Sigmoid colon (tissue), 6 donors: ENCODE measurements at regions not wholly inside any gene's neighbourhood (a gene's known extent, or its start where the extent isn't known, plus 50 kb on each side); places are given as distances from the start of the nearest gene placed in this dataset.

ENCODE experiments used
- DNase-seq: peaks from one replicate; pipeline ENCODE4 v3.0.0-alpha.2; 2019
- H3K27ac ChIP-seq, 4 donors: fragments of 200-600 bp; sonication (generic); one replicate each; pipeline ENCODE4 v1.5.1; 2016 to 2019; ENCODE audit warnings: mild to moderate bottlenecking in 1 of 4
- H3K27me3 ChIP-seq, 3 donors: fragments of 200-600 bp; sonication (generic); one replicate each; pipeline ENCODE4 v1.5.1; 2019; ENCODE audit warnings: mild to moderate bottlenecking in 1 of 3
- H3K36me3 ChIP-seq, 4 donors: fragments of 200-600 bp; sonication (generic); one replicate each; pipeline ENCODE4 v1.5.1; 2016 to 2019
- H3K4me1 ChIP-seq, 4 donors: fragments of 200-600 bp; sonication (generic); one replicate each; pipeline ENCODE4 v1.5.1; 2017 to 2019
- H3K4me3 ChIP-seq, 4 donors: fragments of 200-600 bp; sonication (generic); one replicate each; pipeline ENCODE4 v1.5.1; 2017 to 2019; ENCODE audit warnings: mild to moderate bottlenecking in 2 of 4, moderate library complexity in 1 of 4
- H3K9me3 ChIP-seq, 4 donors: fragments of 200-600 bp in 3 of 4; sonication (generic) in 3 of 4; one replicate each; pipeline versions ENCODE4 v1.5.1 to v1.6.1; 2013 to 2019
- CTCF ChIP-seq, 4 experiments: fragments of 450-650 bp in 3 of 4; fragments of 200-600 bp in 1 of 4; IDR thresholded peaks; one replicate each; pipeline ENCODE4 v1.5.1; 2016 to 2019; ENCODE audit warnings: antibody characterized with exemption in 4 of 4, mild to moderate bottlenecking in 3 of 4, moderate library complexity in 2 of 4
- EP300 ChIP-seq, 4 donors: sonication (generic); formaldehyde crosslinking; IDR thresholded peaks; one replicate each; pipeline ENCODE4 v1.6.1; 2017; ENCODE audit warnings: antibody characterized with exemption in 4 of 4
- POLR2A ChIP-seq, 2 donors: fragments of 450-650 bp; IDR thresholded peaks; one replicate each; pipeline ENCODE4 v1.6.1; 2016; ENCODE audit warnings: antibody characterized with exemption in 2 of 2, mild to moderate bottlenecking in 2 of 2, moderate library complexity in 2 of 2
- POLR2AphosphoS5 ChIP-seq, 4 donors: sonication (generic); formaldehyde crosslinking; IDR thresholded peaks; one replicate each; pipeline ENCODE4 v1.6.1; 2017; ENCODE audit warnings: antibody characterized with exemption in 4 of 4
- WGBS, 2 donors: extraction: QIAGEN DNeasy Blood & Tissue Kit; methylation state at CpG; one replicate each; pipeline ENCODE4 v1.1.7; 2013; 5-methylcytosine and 5-hydroxymethylcytosine counted together
- intact Hi-C: fragments of 100-400 bp; cut with DNase I; formaldehyde crosslinking; loops from one replicate; pipeline ENCODE4 v1.15.1; 2023
- donor health status: healthy with polysubstance abuse.
- donor health status: healthy.

- no peak overlapping the region for H3K27ac ChIP-seq
- H3K9me3 ChIP-seq: no peaks in the 10 kb centered on the region
- no peaks in the 10 kb centered on the region for H3K4me1 ChIP-seq
- no peaks in the 10 kb centered on the region for H3K27me3 ChIP-seq
- no peak for TF ChIP-seq POLR2A (IDR thresholded peaks at IDR 0.05)
- TF ChIP-seq CTCF (IDR thresholded peaks at IDR 0.05): no peak
- TF ChIP-seq EP300 (IDR thresholded peaks at IDR 0.05): no peak
- no peak for TF ChIP-seq POLR2AphosphoS5 (IDR thresholded peaks at IDR 0.05)
- WGBS, 2 donors: 91 to 92% methylated on average over 5 of the region's 5 CpGs
- intact Hi-C loops: no loop called here
- no peak for DNase-seq
- no peak overlapping the region for H3K4me3 ChIP-seq
- no peaks in the 10 kb centered on the region for H3K36me3 ChIP-seq
Measured at GRCh38 chr15:81785679-81786078, 260.1 kb downstream of the MEX3B start.

GRCh38 chr15:81785181-81785580 is 260.6 kb downstream of the MEX3B start:
- Histone ChIP-seq H3K4me3 (no peak overlapping the region), H3K4me1 (no peaks in the 10 kb centered on the region), H3K27me3 (no peaks in the 10 kb centered on the region), H3K36me3 (no peaks in the 10 kb centered on the region), H3K9me3 (no peaks in the 10 kb centered on the region), H3K27ac (no peak overlapping the region)
- 72 to 76% methylated on average over 4 of the region's 4 CpGs for WGBS, 2 donors
- no peak for TF ChIP-seq POLR2A (IDR thresholded peaks at IDR 0.05)
- DNase-seq: no peak
- intact Hi-C loops: no loop called here

GRCh38 chr15:81784751-81785150 is 261.1 kb downstream of the MEX3B start:
- no peaks in the 10 kb centered on the region for H3K27me3 ChIP-seq
- TF ChIP-seq POLR2A (IDR thresholded peaks at IDR 0.05) (no peak), EP300 (IDR thresholded peaks at IDR 0.05) (no peak), CTCF (IDR thresholded peaks at IDR 0.05) (no peak)
- no peak overlapping the region for H3K27ac ChIP-seq
- no peaks in the 10 kb centered on the region for H3K9me3 ChIP-seq
- H3K36me3 ChIP-seq: no peaks in the 10 kb centered on the region
- no peak overlapping the region for H3K4me3 ChIP-seq
- intact Hi-C loops: no loop called here
- WGBS, 2 donors: 83 to 84% methylated on average over 6 of the region's 6 CpGs
- DNase-seq: no peak
- H3K4me1 ChIP-seq: no peaks in the 10 kb centered on the region

- Histone ChIP-seq H3K27me3 (no peaks in the 10 kb centered on the region), H3K27ac (no peak overlapping the region), H3K4me3 (no peak overlapping the region), H3K4me1 (no peaks in the 10 kb centered on the region), H3K9me3 (no peaks in the 10 kb centered on the region), H3K36me3 (no peaks in the 10 kb centered on the region)
- TF ChIP-seq EP300 (IDR thresholded peaks at IDR 0.05) (no peak), CTCF (IDR thresholded peaks at IDR 0.05) (no peak), POLR2AphosphoS5 (IDR thresholded peaks at IDR 0.05) (no peak), POLR2A (IDR thresholded peaks at IDR 0.05) (no peak)
- WGBS, 2 donors: 86 to 89% methylated on average over 3 of the region's 3 CpGs
- intact Hi-C loops: no loop called here
- DNase-seq: no peak
Measured at GRCh38 chr15:81783586-81783985, 262.2 kb downstream of the MEX3B start.

GRCh38 chr15:81783076-81783475 is 262.7 kb downstream of the MEX3B start:
- Histone ChIP-seq H3K9me3 (no peaks in the 10 kb centered on the region), H3K4me3 (no peak overlapping the region), H3K36me3 (no peaks in the 10 kb centered on the region), H3K27me3 (no peaks in the 10 kb centered on the region), H3K27ac (no peak overlapping the region), H3K4me1 (no peaks in the 10 kb centered on the region)
- DNase-seq: no peak
- WGBS, 2 donors: 74 to 83% methylated on average over 5 of the region's 5 CpGs
- intact Hi-C loops: no loop called here
- TF ChIP-seq EP300 (IDR thresholded peaks at IDR 0.05): no peak
- no peak for TF ChIP-seq CTCF (IDR thresholded peaks at IDR 0.05)
- TF ChIP-seq POLR2A (IDR thresholded peaks at IDR 0.05): no peak
- no peak for TF ChIP-seq POLR2AphosphoS5 (IDR thresholded peaks at IDR 0.05)
